K562 (cell line): ENCODE measurements at regions not wholly inside any gene's neighbourhood (a gene's known extent, or its start where the extent isn't known, plus 50 kb on each side); places are given as distances from the start of the nearest gene placed in this dataset.

Experiments used
- ATAC-seq: fragments of 200-7000 bp; cut with Tn5 transposase; 3 replicates; pipeline ENCODE4 v1.9.1; 2020; ENCODE audit warnings: moderate library complexity
- BruUV-seq: library from RNA; stranded (reverse); fragments of 400-500 nt; replicated peaks from 2 replicates; lab custom pipeline; 2021; lab: Mats Ljungman, UMichigan
- CTCF ChIA-PET: fragments of 300-600 bp; formaldehyde crosslinking; extraction: SDS; loops from one replicate; lab custom pipeline; 2021; ENCODE audit warnings: low intra/inter-chr PET ratio; lab: Yijun Ruan, JAX
- POLR2A ChIA-PET: fragments of 300-600, 350-650 bp; sonication (Branson Sonifier 250); formaldehyde crosslinking; extraction: SDS; loops from one replicate; lab custom pipeline; 2021; ENCODE audit warnings: antibody characterized with exemption, inconsistent platforms; lab: Yijun Ruan, JAX
- DNase-seq, 4 experiments: peaks; one replicate each; pipeline versions ENCODE4 v3.0.0 to v3.0.0-alpha.2; 2011 to 2018; ENCODE audit warnings: low spot score in 3 of 4, mixed read lengths in 3 of 4; ENCODE audit errors: extremely low read depth in 1 of 4
- FAIRE-seq: peaks from 2 replicates; lab custom pipeline; 2011; peaks lifted over from hg19 to GRCh38; lab: Jason Lieb, UNC
- H2AFZ ChIP-seq: 2 replicates; pipeline ENCODE4 v1.6.0; 2011; ENCODE audit warnings: low read depth, low read length, control low read depth, inconsistent platforms
- H3K27ac ChIP-seq: fragments of 200-600 bp; 3 replicates; pipeline ENCODE4 v1.8.0; 2011; ENCODE audit warnings: low read depth, mild to moderate bottlenecking, control low read depth, inconsistent platforms, low read length, moderate library complexity, mixed read lengths; ENCODE audit errors: extremely low read depth
- H3K27me3 ChIP-seq, 2 experiments: fragments of 300-600 bp in 1 of 2; 2 replicates in 1 of 2; 3 replicates in 1 of 2; pipeline versions ENCODE4 v1.6.0 to v1.8.0; 2011; ENCODE audit warnings: inconsistent platforms in 2 of 2, low read length in 2 of 2, mild to moderate bottlenecking in 1 of 2, mixed read lengths in 1 of 2, moderate library complexity in 1 of 2; ENCODE audit not compliant: control insufficient read depth in 2 of 2, insufficient read depth in 2 of 2
- H3K36me3 ChIP-seq: fragments of 300-600 bp; 3 replicates; pipeline ENCODE4 v1.8.0; 2011; ENCODE audit warnings: mild to moderate bottlenecking, low read length, inconsistent platforms; ENCODE audit not compliant: control insufficient read depth, insufficient read depth
- H3K4me1 ChIP-seq, 2 experiments: fragments of 200-600 bp in 1 of 2; replicated peaks in 1 of 2; 2 replicates in 1 of 2; 3 replicates in 1 of 2; pipeline versions ENCODE4 v1.5.1 to v1.8.0; 2011; ENCODE audit warnings: inconsistent platforms in 2 of 2, low read length in 2 of 2, mild to moderate bottlenecking in 1 of 2, mixed read lengths in 1 of 2, moderate library complexity in 1 of 2; ENCODE audit not compliant: control insufficient read depth in 2 of 2, insufficient read depth in 2 of 2
- H3K4me2 ChIP-seq: 2 replicates; pipeline ENCODE4 v1.6.1; 2011; ENCODE audit warnings: low read length, control low read depth, inconsistent platforms, mixed read lengths; ENCODE audit not compliant: insufficient read depth
- H3K4me3 ChIP-seq: fragments of 200-600 bp; sonication (generic), shearing (Covaris generic); 2 replicates; pipeline ENCODE4 v1.5.1; 2016; ENCODE audit warnings: control low read depth, inconsistent platforms
- H3K79me2 ChIP-seq: fragments of 200-600 bp; 3 replicates; pipeline ENCODE4 v1.8.0; 2011; ENCODE audit warnings: low read length, inconsistent platforms; ENCODE audit not compliant: control insufficient read depth, insufficient read depth
- H3K9ac ChIP-seq, 2 experiments: 2 replicates each; pipeline versions ENCODE4 v1.6.0 to v1.6.1; 2011; ENCODE audit warnings: low read depth in 2 of 2, low read length in 2 of 2, control low read depth in 1 of 2, inconsistent platforms in 1 of 2, mild to moderate bottlenecking in 1 of 2, mixed read lengths in 1 of 2; ENCODE audit not compliant: insufficient read depth in 1 of 2
- H3K9me1 ChIP-seq: one replicate; pipeline ENCODE4 v1.6.0; 2011; ENCODE audit warnings: inconsistent platforms, mild to moderate bottlenecking, low read length, moderate library complexity; ENCODE audit not compliant: control insufficient read depth, insufficient read depth
- H3K9me3 ChIP-seq: replicated peaks from 2 replicates; pipeline ENCODE4 v1.5.1; 2011; ENCODE audit warnings: low read depth, low read length, inconsistent platforms; ENCODE audit not compliant: control insufficient read depth, insufficient read depth
- H4K20me1 ChIP-seq: replicated peaks from 2 replicates; pipeline ENCODE4 v1.6.1; 2011; ENCODE audit warnings: low read length, inconsistent platforms, mixed read lengths; ENCODE audit not compliant: control insufficient read depth, insufficient read depth
- BDP1 ChIP-seq: IDR thresholded peaks from 3 replicates; pipeline ENCODE4 v1.6.1; 2011; ENCODE audit not compliant: insufficient read length, insufficient read depth
- BHLHE40 ChIP-seq: IDR thresholded peaks from 2 replicates; pipeline ENCODE4 v1.6.1; 2011; ENCODE audit warnings: low read length, improper control_type of control experiment
- FOXK2 ChIP-seq, 2 experiments: fragments of 450-650 bp; IDR thresholded peaks in 1 of 2; conservative IDR thresholded peaks in 1 of 2; 2 replicates each; pipeline ENCODE4 v1.6.1; 2016; ENCODE audit warnings: low read depth in 2 of 2, mild to moderate bottlenecking in 1 of 2
- GATAD2B ChIP-seq: fragments of 450-650 bp; IDR thresholded peaks from 2 replicates; pipeline ENCODE4 v1.6.1; 2017; ENCODE audit warnings: mild to moderate bottlenecking, borderline replicate concordance
- HMG20A ChIP-seq: fragments of 450-650 bp; formaldehyde crosslinking; conservative IDR thresholded peaks from 2 replicates; pipeline ENCODE4 v1.4.0; 2020; ENCODE audit warnings: mild to moderate bottlenecking, mixed read lengths
- POLR2AphosphoS5 ChIP-seq: IDR thresholded peaks from 2 replicates; pipeline ENCODE4 v1.6.1; 2011; ENCODE audit warnings: mild to moderate bottlenecking, low read depth, low read length, moderate library complexity; ENCODE audit not compliant: control insufficient read depth, insufficient read depth
- POU5F1 ChIP-seq: fragments of 150-350 bp; IDR thresholded peaks from 2 replicates; pipeline ENCODE4 v1.6.1; 2014; ENCODE audit warnings: borderline replicate concordance, low read length, low read depth, mild to moderate bottlenecking; ENCODE audit not compliant: partially characterized antibody
- SMAD2 ChIP-seq: fragments of 150-350 bp; IDR thresholded peaks from 2 replicates; pipeline ENCODE4 v1.6.1; 2014; ENCODE audit warnings: low read depth, mild to moderate bottlenecking, low read length
- SOX6 ChIP-seq: fragments of 450-650 bp; IDR thresholded peaks from 2 replicates; pipeline ENCODE4 v1.6.1; 2014; ENCODE audit warnings: mild to moderate bottlenecking
- ZNF124 ChIP-seq: sonication (generic); formaldehyde crosslinking; IDR thresholded peaks from 2 replicates; pipeline ENCODE4 v1.8.1; 2022; ENCODE audit warnings: missing genetic modification reagents
- ZNF134 ChIP-seq: fragments of 250-450 bp; sonication (Bioruptor Pico); conservative IDR thresholded peaks from 2 replicates; pipeline ENCODE4 v1.4.0; 2020
- ZNF24 ChIP-seq: fragments of 450-650 bp; IDR thresholded peaks from 2 replicates; pipeline ENCODE4 v1.6.1; 2016
- ZNF518B ChIP-seq: fragments of 250-450 bp; sonication (Bioruptor Pico); IDR thresholded peaks from 2 replicates; pipeline ENCODE4 v1.5.0; 2021; ENCODE audit warnings: mild to moderate bottlenecking, moderate library complexity
- WGBS: fragments of 100-300 bp; shearing (Covaris generic); methylation state at CpG from one replicate; pipeline ENCODE4 v1.1.6; 2016; ENCODE audit warnings: low coverage, mixed read lengths; ENCODE audit not compliant: insufficient coverage; ENCODE audit errors: missing lambda C conversion rate; 5-methylcytosine and 5-hydroxymethylcytosine counted together
- in situ Hi-C: fragments of 300-500 bp; cut with MboI; formaldehyde crosslinking; loops from 4 replicates; pipeline ENCODE4 v1.15.0; 2018; ENCODE audit warnings: inconsistent platforms, mixed read lengths
- intact Hi-C: fragments of 100-400 bp; cut with micrococcal nuclease; formaldehyde crosslinking; loops from 2 replicates; pipeline ENCODE4 v1.14.2; 2022
- TF ChIP-seq, protein P1 (sequence below), 2 experiments: IDR thresholded peaks; 2 replicates each; pipeline ENCODE4 v1.6.1; 2011; ENCODE audit warnings: borderline replicate concordance in 1 of 2, control low read depth in 1 of 2, low read depth in 1 of 2, low read length in 1 of 2, mild to moderate bottlenecking in 1 of 2, mixed read lengths in 1 of 2, moderate library complexity in 1 of 2; ENCODE audit not compliant: insufficient read depth in 1 of 2, insufficient read length in 1 of 2, poor library complexity in 1 of 2, severe bottlenecking in 1 of 2; ENCODE audit errors: extremely low read depth in 1 of 2
- TF ChIP-seq, protein P2 (sequence below), 2 experiments: fragments of 450-650 bp; IDR thresholded peaks; 2 replicates each; pipeline ENCODE4 v1.6.1; 2016

DNA sequence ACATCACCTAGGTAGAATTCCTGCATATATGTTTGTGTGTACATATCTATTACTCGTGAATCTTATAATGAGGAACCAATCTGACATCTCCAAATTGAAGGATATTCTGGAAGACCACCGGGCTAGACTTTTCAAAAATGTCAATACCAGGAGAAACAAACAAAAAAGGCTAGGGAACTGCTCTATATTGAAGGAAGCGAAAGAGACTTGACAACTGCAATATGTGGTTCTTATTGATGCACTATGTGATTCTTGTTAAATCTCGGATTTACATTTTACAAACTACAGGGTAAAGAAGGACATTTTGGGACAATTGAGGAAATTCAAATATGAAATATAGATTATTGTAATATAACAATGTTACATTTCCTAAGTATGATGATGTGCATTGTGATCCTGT is 137.5 kb upstream of the CCDC54 start (continued):
- TF ChIP-seq FOXK2 (conservative IDR thresholded peaks at IDR 0.05 in 1 of 2, IDR thresholded peaks at IDR 0.05 in 1 of 2; ENCODE audit: low read depth in 2 of 2) (no peak), POLR2AphosphoS5 (no peak), ZNF124 (CRISPR knock-in tag) (no peak), BDP1 (no peak), ZNF24 (no peak)
- TF ChIP-seq, all 486 proteins: peak for 0

DNA sequence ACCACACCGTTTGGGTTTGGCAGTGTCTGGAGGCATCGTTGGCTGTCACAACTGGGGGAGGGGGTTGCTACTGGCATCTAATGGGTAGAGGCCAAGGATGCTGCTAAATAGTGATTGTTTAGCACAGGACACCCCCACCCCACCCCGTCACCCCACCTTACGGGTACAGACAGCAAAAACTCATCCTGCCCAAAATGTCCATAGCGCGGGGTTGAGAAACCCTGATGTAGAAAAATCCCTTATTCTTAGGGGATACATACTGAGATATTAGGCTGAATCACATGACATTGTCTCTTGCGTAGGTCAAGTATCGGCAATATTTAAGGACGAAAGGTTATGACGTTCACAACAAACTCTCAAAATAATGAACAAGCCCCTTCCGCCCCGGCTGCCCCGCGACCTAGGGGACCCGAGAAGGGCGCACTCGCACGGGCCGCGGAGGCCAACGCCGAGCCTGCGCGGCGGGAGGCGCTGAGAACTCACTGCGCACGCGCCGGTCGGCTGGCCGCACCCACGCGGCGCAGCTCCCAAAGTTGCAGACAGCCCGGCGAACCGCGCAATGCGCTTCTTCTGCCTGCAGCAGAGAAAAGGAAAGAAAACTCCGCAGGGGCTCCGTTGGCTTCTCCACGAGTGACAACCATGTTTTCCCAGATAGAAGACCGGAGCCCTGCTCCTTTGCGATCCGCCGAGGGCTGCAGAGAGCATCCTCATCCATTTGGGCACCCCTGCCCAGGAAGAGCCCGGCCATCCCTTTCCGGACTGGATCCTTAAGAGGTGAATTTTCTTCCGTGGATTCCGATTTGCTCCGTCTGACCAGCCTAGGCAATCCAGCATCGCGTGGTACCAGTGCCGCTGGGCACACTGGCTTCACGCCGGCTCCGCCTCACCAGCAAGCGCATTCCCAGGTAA is 136.8 kb upstream of the CCDC54 start:
- BruUV-seq, result no TSS peak
- in situ Hi-C loops, result no loop called here
- Histone ChIP-seq H3K36me3 (no peaks in the 10 kb centered on the region), H2AFZ (peak overlapping the region; percentile 89), H3K27ac (no peak overlapping the region), H3K4me1 (peaks cover 0 to 12% of the 10 kb centered on the region in 2 experiments; a peak in 3 of 5 replicates), H3K9me3 (no peaks in the 10 kb centered on the region), H3K27me3 (no peaks in the 10 kb centered on the region; a peak in 1 of 5 replicates), H4K20me1 (no peaks in the 10 kb centered on the region), H3K79me2 (no peaks in the 10 kb centered on the region), H3K9ac (peak overlapping the region in 1 of 2 experiments; percentile 74; a peak in 2 of 4 replicates), H3K9me1 (no peaks in the 10 kb centered on the region), H3K4me3 (peak overlapping the region; percentile 38), H3K4me2 (peak overlapping the region; percentile 78)
- FAIRE-seq (no peak), DNase-seq (peak; percentile 45 to 71 (median 64)), ATAC-seq (peak; percentile 99)
- intact Hi-C loops, result no loop called here
- POLR2A ChIA-PET, result no interaction called here
- 14% methylated on average over 35 of the region's 59 CpGs for WGBS
- CTCF ChIA-PET, result no interaction called here
- no peak for TF ChIP-seq HMG20A
- TF ChIP-seq POU5F1, result no peak
- no peak for TF ChIP-seq GATAD2B
- no peak for TF ChIP-seq ZNF134 (CRISPR knock-in tag)
- TF ChIP-seq ZNF518B (CRISPR knock-in tag), result no peak
- TF ChIP-seq, protein P1, sequence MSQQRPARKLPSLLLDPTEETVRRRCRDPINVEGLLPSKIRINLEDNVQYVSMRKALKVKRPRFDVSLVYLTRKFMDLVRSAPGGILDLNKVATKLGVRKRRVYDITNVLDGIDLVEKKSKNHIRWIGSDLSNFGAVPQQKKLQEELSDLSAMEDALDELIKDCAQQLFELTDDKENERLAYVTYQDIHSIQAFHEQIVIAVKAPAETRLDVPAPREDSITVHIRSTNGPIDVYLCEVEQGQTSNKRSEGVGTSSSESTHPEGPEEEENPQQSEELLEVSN (IDR thresholded peaks at IDR 0.05; ENCODE audit: borderline replicate concordance in 1 of 2, extremely low read depth in 1 of 2, insufficient read depth in 1 of 2, insufficient read length in 1 of 2, low read depth in 1 of 2, low read length in 1 of 2, poor library complexity in 1 of 2, severe bottlenecking in 1 of 2), result peak; percentile 49 to 84
- peak; percentile 30; the same call in 1 of the 2 replicates for TF ChIP-seq BHLHE40
- TF ChIP-seq SMAD2, result no peak
- TF ChIP-seq SOX6, result no peak
- TF ChIP-seq, protein P2, sequence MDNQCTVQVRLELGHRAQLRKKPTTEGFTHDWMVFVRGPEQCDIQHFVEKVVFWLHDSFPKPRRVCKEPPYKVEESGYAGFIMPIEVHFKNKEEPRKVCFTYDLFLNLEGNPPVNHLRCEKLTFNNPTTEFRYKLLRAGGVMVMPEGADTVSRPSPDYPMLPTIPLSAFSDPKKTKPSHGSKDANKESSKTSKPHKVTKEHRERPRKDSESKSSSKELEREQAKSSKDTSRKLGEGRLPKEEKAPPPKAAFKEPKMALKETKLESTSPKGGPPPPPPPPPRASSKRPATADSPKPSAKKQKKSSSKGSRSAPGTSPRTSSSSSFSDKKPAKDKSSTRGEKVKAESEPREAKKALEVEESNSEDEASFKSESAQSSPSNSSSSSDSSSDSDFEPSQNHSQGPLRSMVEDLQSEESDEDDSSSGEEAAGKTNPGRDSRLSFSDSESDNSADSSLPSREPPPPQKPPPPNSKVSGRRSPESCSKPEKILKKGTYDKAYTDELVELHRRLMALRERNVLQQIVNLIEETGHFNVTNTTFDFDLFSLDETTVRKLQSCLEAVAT (IDR thresholded peaks at IDR 0.05), result no peak
